Gastrocnemius medialis (tissue), 4 donors: ENCODE measurements at regions not wholly inside any gene's neighbourhood (a gene's known extent, or its start where the extent isn't known, plus 50 kb on each side); places are given as distances from the start of the nearest gene placed in this dataset.

Source experiments
- POLR2A ChIP-seq, 2 donors: fragments of 450-650 bp; IDR thresholded peaks; one replicate each; pipeline ENCODE4 v1.6.1; 2017; ENCODE audit warnings: antibody characterized with exemption in 2 of 2, mild to moderate bottlenecking in 2 of 2, moderate library complexity in 2 of 2
- TF ChIP-seq, protein P1 (sequence below), 5 experiments: fragments of 450-650 bp in 3 of 5; fragments of 200-600 bp in 2 of 5; sonication (generic) in 2 of 5; IDR thresholded peaks in 4 of 5; conservative IDR thresholded peaks in 1 of 5; 1 replicate in 4 of 5; 2 replicates in 1 of 5; pipeline ENCODE4 v1.5.1; 2016 to 2019; ENCODE audit warnings: antibody characterized with exemption in 5 of 5, mild to moderate bottlenecking in 3 of 5, moderate library complexity in 3 of 5

DNA sequence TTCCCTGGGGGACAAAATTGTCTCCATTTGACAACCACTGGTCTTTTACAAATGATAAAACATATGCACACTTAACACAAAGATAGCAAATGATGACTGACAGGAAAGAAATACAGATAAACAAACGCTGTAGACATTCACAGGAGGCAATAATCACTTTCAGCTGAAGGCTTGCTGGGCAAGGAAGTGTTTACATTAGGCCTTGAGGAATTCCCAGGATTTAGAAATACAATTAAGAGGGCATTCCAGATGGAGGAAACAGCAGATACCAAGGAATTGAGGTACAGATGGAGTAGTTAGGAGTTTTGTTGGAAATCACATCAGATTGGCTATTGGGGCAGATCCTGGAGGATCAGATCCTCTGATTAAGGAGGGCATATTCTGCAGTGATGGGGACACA is 93.9 kb downstream of the DYRK2 start:
- TF ChIP-seq, protein P1, sequence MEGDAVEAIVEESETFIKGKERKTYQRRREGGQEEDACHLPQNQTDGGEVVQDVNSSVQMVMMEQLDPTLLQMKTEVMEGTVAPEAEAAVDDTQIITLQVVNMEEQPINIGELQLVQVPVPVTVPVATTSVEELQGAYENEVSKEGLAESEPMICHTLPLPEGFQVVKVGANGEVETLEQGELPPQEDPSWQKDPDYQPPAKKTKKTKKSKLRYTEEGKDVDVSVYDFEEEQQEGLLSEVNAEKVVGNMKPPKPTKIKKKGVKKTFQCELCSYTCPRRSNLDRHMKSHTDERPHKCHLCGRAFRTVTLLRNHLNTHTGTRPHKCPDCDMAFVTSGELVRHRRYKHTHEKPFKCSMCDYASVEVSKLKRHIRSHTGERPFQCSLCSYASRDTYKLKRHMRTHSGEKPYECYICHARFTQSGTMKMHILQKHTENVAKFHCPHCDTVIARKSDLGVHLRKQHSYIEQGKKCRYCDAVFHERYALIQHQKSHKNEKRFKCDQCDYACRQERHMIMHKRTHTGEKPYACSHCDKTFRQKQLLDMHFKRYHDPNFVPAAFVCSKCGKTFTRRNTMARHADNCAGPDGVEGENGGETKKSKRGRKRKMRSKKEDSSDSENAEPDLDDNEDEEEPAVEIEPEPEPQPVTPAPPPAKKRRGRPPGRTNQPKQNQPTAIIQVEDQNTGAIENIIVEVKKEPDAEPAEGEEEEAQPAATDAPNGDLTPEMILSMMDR (IDR thresholded peaks at IDR 0.05 in 4 of 5, conservative IDR thresholded peaks at IDR 0.05 in 1 of 5): no peak
- TF ChIP-seq POLR2A (IDR thresholded peaks at IDR 0.05): no peak
